Keratinocyte (primary cell): ENCODE measurements at regions not wholly inside any gene's neighbourhood (a gene's known extent, or its start where the extent isn't known, plus 50 kb on each side); places are given as distances from the start of the nearest gene placed in this dataset.

Experiments used
- DNase-seq: peaks from one replicate; pipeline ENCODE4 v3.0.0-alpha.2; 2011; ENCODE audit warnings: low read depth, missing footprints, low spot score
- FAIRE-seq: peaks from 2 replicates; lab custom pipeline; 2011; peaks lifted over from hg19 to GRCh38; lab: Jason Lieb, UNC
- H2AFZ ChIP-seq: 2 replicates; pipeline ENCODE4 v1.6.0; 2012; ENCODE audit warnings: low read length, control low read depth, inconsistent platforms; ENCODE audit not compliant: control insufficient read depth
- H3K27ac ChIP-seq: 2 replicates; pipeline ENCODE4 v1.5.1; 2011; ENCODE audit warnings: low read length; ENCODE audit not compliant: control insufficient read depth, insufficient read depth
- H3K27me3 ChIP-seq: 3 replicates; pipeline ENCODE4 v1.6.0; 2011; ENCODE audit warnings: low read length; ENCODE audit not compliant: control insufficient read depth, insufficient read depth; ENCODE audit errors: extremely low read depth
- H3K36me3 ChIP-seq, 2 experiments: 2 replicates in 1 of 2; 3 replicates in 1 of 2; pipeline ENCODE4 v1.5.1; 2011; ENCODE audit warnings: low read length in 2 of 2, mild to moderate bottlenecking in 1 of 2; ENCODE audit not compliant: control insufficient read depth in 2 of 2, insufficient read depth in 2 of 2; ENCODE audit errors: extremely low read depth in 1 of 2
- H3K4me1 ChIP-seq: 3 replicates; pipeline ENCODE4 v1.5.1; 2011; ENCODE audit warnings: low read length; ENCODE audit not compliant: control insufficient read depth, insufficient read depth; ENCODE audit errors: extremely low read depth
- H3K4me2 ChIP-seq: 3 replicates; pipeline ENCODE4 v1.6.0; 2011; ENCODE audit warnings: low read depth, low read length; ENCODE audit not compliant: control insufficient read depth, insufficient read depth; ENCODE audit errors: extremely low read depth
- H3K4me3 ChIP-seq, 3 experiments: fragments of 200-600 bp in 1 of 3; sonication (generic) in 1 of 3; 2 replicates in 2 of 3; 3 replicates in 1 of 3; pipeline ENCODE4 v1.5.1; 2011 to 2016; ENCODE audit warnings: low read length in 3 of 3, mild to moderate bottlenecking in 3 of 3, control low read depth in 2 of 3, inconsistent platforms in 1 of 3, low read depth in 1 of 3, mixed read lengths in 1 of 3, mixed run types in 1 of 3, moderate library complexity in 1 of 3; ENCODE audit not compliant: control insufficient read depth in 2 of 3, insufficient read depth in 2 of 3; ENCODE audit errors: extremely low read depth in 1 of 3
- H3K79me2 ChIP-seq: 2 replicates; pipeline ENCODE4 v1.6.0; 2012; ENCODE audit warnings: low read length; ENCODE audit not compliant: control insufficient read depth, insufficient read depth
- H3K9ac ChIP-seq: 3 replicates; pipeline ENCODE4 v1.6.0; 2011; ENCODE audit warnings: low read length; ENCODE audit not compliant: control insufficient read depth, insufficient read depth; ENCODE audit errors: extremely low read depth
- H3K9me1 ChIP-seq: 3 replicates; pipeline ENCODE4 v1.6.0; 2011; ENCODE audit warnings: low read length; ENCODE audit not compliant: control insufficient read depth, insufficient read depth; ENCODE audit errors: extremely low read depth
- H3K9me3 ChIP-seq: 2 replicates; pipeline ENCODE4 v1.5.1; 2012; ENCODE audit warnings: low read depth, low read length; ENCODE audit not compliant: control insufficient read depth
- H4K20me1 ChIP-seq: 3 replicates; pipeline ENCODE4 v1.6.0; 2011; ENCODE audit warnings: low read length; ENCODE audit not compliant: control insufficient read depth, insufficient read depth; ENCODE audit errors: extremely low read depth
- CTCF ChIP-seq, 3 experiments: IDR thresholded peaks in 1 of 3; conservative IDR thresholded peaks in 1 of 3; optimal IDR thresholded peaks in 1 of 3; 2 replicates in 2 of 3; 3 replicates in 1 of 3; pipeline versions ENCODE3 to v1.5.1; 2011; ENCODE audit warnings: low read length in 3 of 3, mild to moderate bottlenecking in 3 of 3, moderate library complexity in 2 of 3, control low read depth in 1 of 3, inconsistent platforms in 1 of 3; ENCODE audit not compliant: insufficient read depth in 2 of 3; ENCODE audit errors: extremely low read depth in 1 of 3
- EZH2 ChIP-seq: IDR thresholded peaks from one replicate; pipeline ENCODE4 v1.6.1; 2012; ENCODE audit warnings: inconsistent platforms, mild to moderate bottlenecking, low read length, moderate library complexity
- dilution Hi-C: fragments of 300-500 bp; cut with MboI; formaldehyde crosslinking; loops from one replicate; pipeline ENCODE4 v1.7.0; 2020; ENCODE audit warnings: low sequenced_read_pairs; ENCODE audit not compliant: extremely low pct_ligation_motif_present

GRCh38 chr4:1506956-1507721 lies 100.9 kb upstream of the NKX1-1 start:
- TF ChIP-seq EZH2 (no peak), CTCF (optimal IDR thresholded peaks at IDR 0.05 in 1 of 3, IDR thresholded peaks at IDR 0.05 in 1 of 3, conservative IDR thresholded peaks at IDR 0.05 in 1 of 3; ENCODE audit: extremely low read depth in 1 of 3, insufficient read depth in 2 of 3, low read length in 3 of 3) (no peak)
- Histone ChIP-seq H3K9ac (no peak overlapping the region), H3K9me3 (no peaks in the 10 kb centered on the region), H3K9me1 (no peaks in the 10 kb centered on the region), H3K4me3 (no peak overlapping the region), H3K36me3 (no peaks in the 10 kb centered on the region), H3K4me2 (no peak overlapping the region), H3K27ac (no peak overlapping the region), H4K20me1 (no peaks in the 10 kb centered on the region), H3K79me2 (no peaks in the 10 kb centered on the region), H2AFZ (no peak overlapping the region), H3K27me3 (peaks cover 17% of the 10 kb centered on the region), H3K4me1 (no peaks in the 10 kb centered on the region)
- FAIRE-seq (no peak), DNase-seq (no peak)
- dilution Hi-C loops = no loop called here

GRCh38 chr4:1505511-1506460 lies 99.5 kb upstream of the NKX1-1 start:
- dilution Hi-C loops = no loop called here
- H3K4me3 ChIP-seq = no peak overlapping the region
- H2AFZ ChIP-seq = no peak overlapping the region
- FAIRE-seq (no peak), DNase-seq (no peak)
- no peaks in the 10 kb centered on the region for H3K9me3 ChIP-seq
- H3K9ac ChIP-seq = no peak overlapping the region
- no peaks in the 10 kb centered on the region for H4K20me1 ChIP-seq
- H3K79me2 ChIP-seq = no peaks in the 10 kb centered on the region
- TF ChIP-seq EZH2 = no peak
- no peak for TF ChIP-seq CTCF (optimal IDR thresholded peaks at IDR 0.05 in 1 of 3, IDR thresholded peaks at IDR 0.05 in 1 of 3, conservative IDR thresholded peaks at IDR 0.05 in 1 of 3; ENCODE audit: extremely low read depth in 1 of 3, insufficient read depth in 2 of 3, low read length in 3 of 3)
- no peaks in the 10 kb centered on the region for H3K36me3 ChIP-seq
- H3K9me1 ChIP-seq = no peaks in the 10 kb centered on the region
- H3K27me3 ChIP-seq = peaks cover 11% of the 10 kb centered on the region
- no peaks in the 10 kb centered on the region for H3K4me1 ChIP-seq
- H3K27ac ChIP-seq = no peak overlapping the region
- no peak overlapping the region for H3K4me2 ChIP-seq
